SK-N-SH treated with all-trans-retinoic acid at 6 μM for 48 hours (cell line): ENCODE measurements at regions not wholly inside any gene's neighbourhood (a gene's known extent, or its start where the extent isn't known, plus 50 kb on each side); places are given as distances from the start of the nearest gene placed in this dataset.

Experiments used
- ATAC-seq: fragments of 200-7000 bp; cut with Tn5 transposase; 3 replicates; pipeline ENCODE4 v1.9.1; 2020; ENCODE audit warnings: mild to moderate bottlenecking, moderate library complexity
- ARNTL ChIP-seq: fragments of 450-650 bp; formaldehyde crosslinking; IDR thresholded peaks from 2 replicates; pipeline ENCODE4 v1.5.0; 2020; ENCODE audit warnings: low read depth, mild to moderate bottlenecking, moderate library complexity, borderline replicate concordance
- CSDC2 ChIP-seq: fragments of 250-450 bp; sonication (Bioruptor Pico); IDR thresholded peaks from 2 replicates; pipeline ENCODE4 v1.5.0; 2020; ENCODE audit warnings: mild to moderate bottlenecking, moderate library complexity
- OSR1 ChIP-seq: fragments of 250-450 bp; sonication (Bioruptor Pico); IDR thresholded peaks from 2 replicates; pipeline ENCODE4 v1.8.0; 2022; ENCODE audit warnings: moderate library complexity, mild to moderate bottlenecking, inconsistent platforms
- SNAI2 ChIP-seq: fragments of 250-450 bp; sonication (Bioruptor Pico); IDR thresholded peaks from 2 replicates; pipeline ENCODE4 v1.5.0; 2020; ENCODE audit warnings: mild to moderate bottlenecking, moderate library complexity
- ZNF565 ChIP-seq: fragments of 450-650 bp; formaldehyde crosslinking; conservative IDR thresholded peaks from 2 replicates; pipeline ENCODE4 v1.5.0; 2020; ENCODE audit warnings: low read depth, mild to moderate bottlenecking, moderate library complexity
- ZNF70 ChIP-seq: fragments of 450-650 bp; formaldehyde crosslinking; IDR thresholded peaks from 2 replicates; pipeline ENCODE4 v1.5.0; 2020; ENCODE audit warnings: mild to moderate bottlenecking, moderate library complexity
- TF ChIP-seq, protein P1 (sequence below): fragments of 250-450 bp; sonication (Bioruptor Pico); IDR thresholded peaks from 2 replicates; pipeline ENCODE4 v1.5.0; 2020; ENCODE audit warnings: mild to moderate bottlenecking, moderate library complexity
- TF ChIP-seq, protein P2 (sequence below): fragments of 250-450 bp; sonication (Bioruptor Pico); IDR thresholded peaks from 2 replicates; pipeline ENCODE4 v1.5.1; 2021; ENCODE audit warnings: mild to moderate bottlenecking, moderate library complexity

DNA sequence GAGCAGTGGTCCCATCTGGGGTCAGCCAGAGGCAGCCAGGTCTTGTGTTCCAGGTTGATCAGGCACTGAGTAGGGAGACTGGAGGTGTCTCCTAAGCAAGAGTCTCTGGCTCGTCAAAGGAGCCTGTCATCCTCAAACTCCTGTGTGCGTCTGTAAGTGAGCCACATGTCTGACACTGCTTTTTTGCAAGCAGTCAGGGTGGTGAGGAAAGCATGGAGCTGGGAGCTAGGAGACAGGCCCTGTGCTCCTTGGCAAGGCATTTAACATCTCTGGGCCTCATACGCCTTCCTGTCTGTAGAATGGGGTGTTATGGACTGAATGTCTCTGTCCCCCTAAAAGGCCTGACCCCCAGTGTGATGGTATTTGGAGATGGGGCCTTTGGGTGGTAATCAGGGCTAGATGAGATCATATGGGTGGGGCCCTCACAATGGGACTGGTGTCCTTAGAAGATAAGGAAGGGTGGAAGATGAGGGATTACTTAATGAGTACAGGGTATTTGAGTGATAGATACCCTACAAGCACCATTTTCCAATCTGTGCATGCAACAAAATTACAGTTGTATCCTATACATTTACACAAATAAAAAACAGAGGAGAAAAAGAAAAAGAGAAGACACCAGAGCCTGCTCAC lies 53.0 kb downstream of the ARL6IP4 start:
- TF ChIP-seq, protein P1, sequence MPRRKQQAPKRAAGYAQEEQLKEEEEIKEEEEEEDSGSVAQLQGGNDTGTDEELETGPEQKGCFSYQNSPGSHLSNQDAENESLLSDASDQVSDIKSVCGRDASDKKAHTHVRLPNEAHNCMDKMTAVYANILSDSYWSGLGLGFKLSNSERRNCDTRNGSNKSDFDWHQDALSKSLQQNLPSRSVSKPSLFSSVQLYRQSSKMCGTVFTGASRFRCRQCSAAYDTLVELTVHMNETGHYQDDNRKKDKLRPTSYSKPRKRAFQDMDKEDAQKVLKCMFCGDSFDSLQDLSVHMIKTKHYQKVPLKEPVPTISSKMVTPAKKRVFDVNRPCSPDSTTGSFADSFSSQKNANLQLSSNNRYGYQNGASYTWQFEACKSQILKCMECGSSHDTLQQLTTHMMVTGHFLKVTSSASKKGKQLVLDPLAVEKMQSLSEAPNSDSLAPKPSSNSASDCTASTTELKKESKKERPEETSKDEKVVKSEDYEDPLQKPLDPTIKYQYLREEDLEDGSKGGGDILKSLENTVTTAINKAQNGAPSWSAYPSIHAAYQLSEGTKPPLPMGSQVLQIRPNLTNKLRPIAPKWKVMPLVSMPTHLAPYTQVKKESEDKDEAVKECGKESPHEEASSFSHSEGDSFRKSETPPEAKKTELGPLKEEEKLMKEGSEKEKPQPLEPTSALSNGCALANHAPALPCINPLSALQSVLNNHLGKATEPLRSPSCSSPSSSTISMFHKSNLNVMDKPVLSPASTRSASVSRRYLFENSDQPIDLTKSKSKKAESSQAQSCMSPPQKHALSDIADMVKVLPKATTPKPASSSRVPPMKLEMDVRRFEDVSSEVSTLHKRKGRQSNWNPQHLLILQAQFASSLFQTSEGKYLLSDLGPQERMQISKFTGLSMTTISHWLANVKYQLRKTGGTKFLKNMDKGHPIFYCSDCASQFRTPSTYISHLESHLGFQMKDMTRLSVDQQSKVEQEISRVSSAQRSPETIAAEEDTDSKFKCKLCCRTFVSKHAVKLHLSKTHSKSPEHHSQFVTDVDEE (CRISPR knock-in tag) = no peak
- no peak for TF ChIP-seq SNAI2 (CRISPR knock-in tag)
- ATAC-seq = no peak

- TF ChIP-seq CSDC2 (no peak), ZNF565 (no peak), ZNF70 (CRISPR knock-in tag) (no peak), OSR1 (CRISPR knock-in tag) (no peak), ARNTL (CRISPR knock-in tag) (no peak)
- TF ChIP-seq, protein P2, sequence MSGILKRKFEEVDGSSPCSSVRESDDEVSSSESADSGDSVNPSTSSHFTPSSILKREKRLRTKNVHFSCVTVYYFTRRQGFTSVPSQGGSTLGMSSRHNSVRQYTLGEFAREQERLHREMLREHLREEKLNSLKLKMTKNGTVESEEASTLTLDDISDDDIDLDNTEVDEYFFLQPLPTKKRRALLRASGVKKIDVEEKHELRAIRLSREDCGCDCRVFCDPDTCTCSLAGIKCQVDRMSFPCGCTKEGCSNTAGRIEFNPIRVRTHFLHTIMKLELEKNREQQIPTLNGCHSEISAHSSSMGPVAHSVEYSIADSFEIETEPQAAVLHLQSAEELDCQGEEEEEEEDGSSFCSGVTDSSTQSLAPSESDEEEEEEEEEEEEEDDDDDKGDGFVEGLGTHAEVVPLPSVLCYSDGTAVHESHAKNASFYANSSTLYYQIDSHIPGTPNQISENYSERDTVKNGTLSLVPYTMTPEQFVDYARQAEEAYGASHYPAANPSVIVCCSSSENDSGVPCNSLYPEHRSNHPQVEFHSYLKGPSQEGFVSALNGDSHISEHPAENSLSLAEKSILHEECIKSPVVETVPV (CRISPR knock-in tag) = no peak
- ATAC-seq = no peak
Measured at GRCh38 chr12:123032736-123033391, 52.4 kb downstream of the ARL6IP4 start.
